Lung (tissue), 11 donors: ENCODE measurements at regions not wholly inside any gene's neighbourhood (a gene's known extent, or its start where the extent isn't known, plus 50 kb on each side); places are given as distances from the start of the nearest gene placed in this dataset.

Source experiments
- ATAC-seq: fragments of 200-7000 bp; cut with Tn5 transposase; one replicate; pipeline ENCODE4 v1.9.1; 2020; ENCODE audit warnings: moderate number of reproducible peaks; ENCODE audit not compliant: insufficient read depth, low FRiP score
- DNase-seq, 3 donors: peaks; one replicate each; pipeline ENCODE4 v3.0.0-alpha.2; 2013 to 2017
- H3K27ac ChIP-seq, 2 donors: one replicate each; pipeline ENCODE4 v1.5.1; 2013; ENCODE audit warnings: mild to moderate bottlenecking in 2 of 2, moderate library complexity in 2 of 2, control low read depth in 1 of 2, inconsistent platforms in 1 of 2, low read depth in 1 of 2, low read length in 1 of 2
- H3K27me3 ChIP-seq, 3 donors: one replicate each; pipeline ENCODE4 v1.5.1; 2013; ENCODE audit warnings: low read length in 2 of 3; ENCODE audit not compliant: control insufficient read depth in 3 of 3, insufficient read depth in 3 of 3
- H3K36me3 ChIP-seq, 4 donors: one replicate each; pipeline ENCODE4 v1.5.1; 2013; ENCODE audit warnings: low read length in 4 of 4, mild to moderate bottlenecking in 1 of 4, moderate library complexity in 1 of 4; ENCODE audit not compliant: control insufficient read depth in 4 of 4, insufficient read depth in 4 of 4
- H3K4me1 ChIP-seq, 5 donors: one replicate each; pipeline ENCODE4 v1.5.1; 2013; ENCODE audit warnings: low read length in 5 of 5, mild to moderate bottlenecking in 2 of 5, moderate library complexity in 1 of 5; ENCODE audit not compliant: control insufficient read depth in 5 of 5, insufficient read depth in 5 of 5
- H3K4me3 ChIP-seq: one replicate; pipeline ENCODE4 v1.5.1; 2013; ENCODE audit warnings: mild to moderate bottlenecking, control low read depth, moderate library complexity
- H3K9ac ChIP-seq, 2 donors: one replicate each; pipeline ENCODE4 v1.5.1; 2013; ENCODE audit warnings: low read length in 2 of 2, control low read depth in 1 of 2; ENCODE audit not compliant: insufficient read depth in 1 of 2
- H3K9me3 ChIP-seq, 4 donors: one replicate each; pipeline ENCODE4 v1.5.1; 2013; ENCODE audit warnings: low read length in 3 of 4, mild to moderate bottlenecking in 1 of 4, moderate library complexity in 1 of 4; ENCODE audit not compliant: control insufficient read depth in 4 of 4, insufficient read depth in 3 of 4
- CTCF ChIP-seq: IDR thresholded peaks from 2 replicates; pipeline ENCODE4 v1.5.1; 2012; ENCODE audit warnings: mild to moderate bottlenecking; ENCODE audit errors: control extremely low read depth, extremely low read depth
- WGBS, 2 donors: extraction: QIAGEN DNeasy Blood & Tissue Kit; methylation state at CpG; one replicate each; pipeline ENCODE4 v1.1.7; 2013; 5-methylcytosine and 5-hydroxymethylcytosine counted together
- donor health status: control.
- donor health status: control.
- donor health status: Bipolar disorder and iron deficiency.
- donor health status: healthy.
- donor health status: DM: yes; HTN: yes; CAD: no.

GRCh38 chr2:177037569-177037968 is 175.0 kb upstream of the HNRNPA3 start:
- peaks cover 0 to 2% (median 0%) of the 10 kb centered on the region in 3 donors for H3K27me3 ChIP-seq
- H3K9me3 ChIP-seq = peaks cover 0 to 2% (median 0%) of the 10 kb centered on the region in 4 donors
- ATAC-seq (no peak), DNase-seq (no peak)
- H3K9ac ChIP-seq = no peak overlapping the region
- H3K27ac ChIP-seq = no peak overlapping the region
- no peaks in the 10 kb centered on the region for H3K36me3 ChIP-seq
- no peaks in the 10 kb centered on the region for H3K4me1 ChIP-seq
- no peak overlapping the region for H3K4me3 ChIP-seq
- 85 to 89% methylated on average over 2 of the region's 2 CpGs for WGBS, 2 donors
- no peak for TF ChIP-seq CTCF

- no peak for DNase-seq
- Histone ChIP-seq H3K9me3 (peaks cover 0 to 2% (median 0%) of the 10 kb centered on the region in 4 donors), H3K27me3 (peaks cover 0 to 2% (median 0%) of the 10 kb centered on the region in 3 donors), H3K9ac (no peak overlapping the region), H3K4me3 (no peak overlapping the region), H3K36me3 (no peaks in the 10 kb centered on the region), H3K27ac (no peak overlapping the region), H3K4me1 (no peaks in the 10 kb centered on the region)
- ATAC-seq = no peak
- WGBS, 2 donors = 80 to 85% methylated on average over 14 of the region's 14 CpGs
- TF ChIP-seq CTCF = no peak
These were observed 173.7 kb upstream of the HNRNPA3 start for GRCh38 chr2:177038787-177039484.

- Histone ChIP-seq H3K27ac (no peak overlapping the region), H3K9me3 (no peaks in the 10 kb centered on the region), H3K9ac (no peak overlapping the region), H3K27me3 (peaks cover 0 to 2% (median 0%) of the 10 kb centered on the region in 3 donors), H3K4me1 (peaks cover 0 to 3% (median 0%) of the 10 kb centered on the region in 5 donors), H3K36me3 (no peaks in the 10 kb centered on the region), H3K4me3 (no peak overlapping the region)
- 78 to 83% methylated on average over 3 of the region's 3 CpGs for WGBS, 2 donors
- TF ChIP-seq CTCF = no peak
- DNase-seq (no peak), ATAC-seq (no peak)
These were observed 170.3 kb upstream of the HNRNPA3 start for GRCh38 chr2:177042311-177042710.
